Fibroblast of mammary gland (primary cell): ENCODE measurements at regions not wholly inside any gene's neighbourhood (a gene's known extent, or its start where the extent isn't known, plus 50 kb on each side); places are given as distances from the start of the nearest gene placed in this dataset.

Source experiments
- DNase-seq: peaks from one replicate; pipeline ENCODE4 v3.0.0-alpha.2; 2010; ENCODE audit warnings: low read depth
- H3K4me3 ChIP-seq: 2 replicates; pipeline ENCODE4 v1.5.1; 2011; ENCODE audit warnings: low read depth, mild to moderate bottlenecking, low read length, moderate library complexity; ENCODE audit not compliant: control insufficient read depth
- CTCF ChIP-seq: conservative IDR thresholded peaks from 2 replicates; pipeline ENCODE4 v1.5.1; 2011; ENCODE audit warnings: low read depth, low read length, inconsistent platforms; ENCODE audit not compliant: control insufficient read depth, insufficient read depth

GRCh38 chr18:21928925-21929324 is 188.3 kb downstream of the MIB1 start:
- no peak for TF ChIP-seq CTCF
- H3K4me3 ChIP-seq, result no peak overlapping the region
- DNase-seq, result no peak

GRCh38 chr18:21930177-21930576 is 189.6 kb downstream of the MIB1 start:
- no peak overlapping the region for H3K4me3 ChIP-seq
- no peak for TF ChIP-seq CTCF
- DNase-seq, result no peak

GRCh38 chr18:21933931-21934765 is 193.6 kb downstream of the MIB1 start:
- TF ChIP-seq CTCF, result no peak
- no peak overlapping the region for H3K4me3 ChIP-seq
- no peak for DNase-seq

- H3K4me3 ChIP-seq, result no peak overlapping the region
- no peak for TF ChIP-seq CTCF
- DNase-seq, result no peak
These were observed 194.1 kb downstream of the MIB1 start for GRCh38 chr18:21934766-21935015.

GRCh38 chr18:21943456-21943855 is 202.9 kb downstream of the MIB1 start:
- no peak overlapping the region for H3K4me3 ChIP-seq
- DNase-seq, result no peak
- no peak for TF ChIP-seq CTCF

- DNase-seq, result no peak
- H3K4me3 ChIP-seq, result no peak overlapping the region
These were observed 208.9 kb downstream of the MIB1 start for GRCh38 chr18:21949326-21950015.

More at GRCh38 chr18:21949326-21950015, 208.9 kb downstream of the MIB1 start:
- TF ChIP-seq CTCF, result no peak
